GM19328 (cell line): ENCODE measurements at regions not wholly inside any gene's neighbourhood (a gene's known extent, or its start where the extent isn't known, plus 50 kb on each side); places are given as distances from the start of the nearest gene placed in this dataset.
"Not testable (repeated sequence)": the region's sequence is repeated elsewhere in the genome, so short reads cannot be mapped to it uniquely, and the experiment has no call there.

ENCODE experiments used
- ATAC-seq: cut with Tn5 transposase; IDR thresholded peaks from one replicate; pipeline ENCODE4 v1.9.1; 2021; ENCODE audit warnings: mild to moderate bottlenecking, moderate library complexity; ENCODE audit not compliant: unreplicated experiment

GRCh38 chr10:131556897-131557495, 245.5 kb upstream of the TCERG1L start:
- no peak for ATAC-seq

GRCh38 chr10:131557956-131558355, 246.4 kb upstream of the TCERG1L start:
- ATAC-seq, result not testable (repeated sequence)

GRCh38 chr10:131559450-131559911, 248.0 kb upstream of the TCERG1L start:
- ATAC-seq, result no peak

- ATAC-seq, result no peak
Measured at GRCh38 chr10:131560166-131560565, 248.6 kb upstream of the TCERG1L start.

- ATAC-seq, result no peak
Measured at GRCh38 chr10:131560706-131561355, 249.3 kb upstream of the TCERG1L start.

GRCh38 chr10:131561897-131562296, 250.4 kb upstream of the TCERG1L start:
- no peak for ATAC-seq

GRCh38 chr10:131563411-131563810, 251.9 kb upstream of the TCERG1L start:
- ATAC-seq, result no peak

GRCh38 chr10:131567279-131568162, 256.0 kb upstream of the TCERG1L start:
- no peak for ATAC-seq

GRCh38 chr10:131568866-131569265, 257.3 kb upstream of the TCERG1L start:
- no peak for ATAC-seq

GRCh38 chr10:131569851-131570715, 258.6 kb upstream of the TCERG1L start:
- no peak for ATAC-seq

GRCh38 chr10:131570716-131571307, 259.3 kb upstream of the TCERG1L start:
- no peak for ATAC-seq

GRCh38 chr10:131571346-131571745, 259.8 kb upstream of the TCERG1L start:
- no peak for ATAC-seq

- no peak for ATAC-seq
Measured at GRCh38 chr10:131571865-131572264, 260.3 kb upstream of the TCERG1L start.

GRCh38 chr10:131573256-131573655, 261.7 kb upstream of the TCERG1L start:
- no peak for ATAC-seq

- ATAC-seq, result no peak
Measured at GRCh38 chr10:131573707-131574106, 262.2 kb upstream of the TCERG1L start.

- no peak for ATAC-seq
Measured at GRCh38 chr10:131574363-131574706, 262.8 kb upstream of the TCERG1L start.

- no peak for ATAC-seq
Measured at GRCh38 chr10:131574707-131575430, 263.3 kb upstream of the TCERG1L start.

GRCh38 chr10:131575877-131576276, 264.4 kb upstream of the TCERG1L start:
- ATAC-seq, result no peak

- no peak for ATAC-seq
Measured at GRCh38 chr10:131576341-131577177, 265.0 kb upstream of the TCERG1L start.
